AG09319 (cell line): ENCODE measurements at regions not wholly inside any gene's neighbourhood (a gene's known extent, or its start where the extent isn't known, plus 50 kb on each side); places are given as distances from the start of the nearest gene placed in this dataset.

Experiments used
- DNase-seq: peaks from one replicate; pipeline ENCODE4 v3.0.0-alpha.2; 2010; ENCODE audit warnings: low read depth; ENCODE audit errors: extremely low read depth
- TF ChIP-seq, protein P1 (sequence below): IDR thresholded peaks from 2 replicates; pipeline ENCODE4 v1.5.1; 2011; ENCODE audit warnings: low read depth, mild to moderate bottlenecking, inconsistent platforms, low read length, moderate library complexity

GRCh38 chr16:51875834-51876600 is 670.9 kb downstream of the TOX3 start:
- no peak for DNase-seq
- TF ChIP-seq, protein P1, sequence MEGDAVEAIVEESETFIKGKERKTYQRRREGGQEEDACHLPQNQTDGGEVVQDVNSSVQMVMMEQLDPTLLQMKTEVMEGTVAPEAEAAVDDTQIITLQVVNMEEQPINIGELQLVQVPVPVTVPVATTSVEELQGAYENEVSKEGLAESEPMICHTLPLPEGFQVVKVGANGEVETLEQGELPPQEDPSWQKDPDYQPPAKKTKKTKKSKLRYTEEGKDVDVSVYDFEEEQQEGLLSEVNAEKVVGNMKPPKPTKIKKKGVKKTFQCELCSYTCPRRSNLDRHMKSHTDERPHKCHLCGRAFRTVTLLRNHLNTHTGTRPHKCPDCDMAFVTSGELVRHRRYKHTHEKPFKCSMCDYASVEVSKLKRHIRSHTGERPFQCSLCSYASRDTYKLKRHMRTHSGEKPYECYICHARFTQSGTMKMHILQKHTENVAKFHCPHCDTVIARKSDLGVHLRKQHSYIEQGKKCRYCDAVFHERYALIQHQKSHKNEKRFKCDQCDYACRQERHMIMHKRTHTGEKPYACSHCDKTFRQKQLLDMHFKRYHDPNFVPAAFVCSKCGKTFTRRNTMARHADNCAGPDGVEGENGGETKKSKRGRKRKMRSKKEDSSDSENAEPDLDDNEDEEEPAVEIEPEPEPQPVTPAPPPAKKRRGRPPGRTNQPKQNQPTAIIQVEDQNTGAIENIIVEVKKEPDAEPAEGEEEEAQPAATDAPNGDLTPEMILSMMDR = no peak

DNA sequence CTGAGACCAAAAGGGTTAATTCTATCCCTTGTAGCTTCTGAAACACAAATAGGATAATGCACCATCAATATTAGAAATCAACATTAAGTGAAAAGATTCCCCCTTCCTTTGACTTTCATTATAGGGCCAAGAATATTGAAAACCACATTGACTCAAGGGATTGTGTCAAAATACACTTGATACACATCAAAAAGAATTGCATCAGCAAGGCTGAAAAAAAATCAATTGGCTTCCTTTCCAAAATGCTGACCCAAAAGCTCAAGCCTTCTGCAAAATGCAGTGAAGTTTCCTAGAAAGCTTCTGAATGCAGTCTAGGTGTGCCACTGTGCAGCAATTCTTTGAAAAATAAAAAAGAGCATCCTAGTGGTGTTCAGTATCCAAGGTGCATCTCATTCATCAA is 674.4 kb downstream of the TOX3 start:
- TF ChIP-seq, protein P1 = no peak
- DNase-seq = no peak

DNA sequence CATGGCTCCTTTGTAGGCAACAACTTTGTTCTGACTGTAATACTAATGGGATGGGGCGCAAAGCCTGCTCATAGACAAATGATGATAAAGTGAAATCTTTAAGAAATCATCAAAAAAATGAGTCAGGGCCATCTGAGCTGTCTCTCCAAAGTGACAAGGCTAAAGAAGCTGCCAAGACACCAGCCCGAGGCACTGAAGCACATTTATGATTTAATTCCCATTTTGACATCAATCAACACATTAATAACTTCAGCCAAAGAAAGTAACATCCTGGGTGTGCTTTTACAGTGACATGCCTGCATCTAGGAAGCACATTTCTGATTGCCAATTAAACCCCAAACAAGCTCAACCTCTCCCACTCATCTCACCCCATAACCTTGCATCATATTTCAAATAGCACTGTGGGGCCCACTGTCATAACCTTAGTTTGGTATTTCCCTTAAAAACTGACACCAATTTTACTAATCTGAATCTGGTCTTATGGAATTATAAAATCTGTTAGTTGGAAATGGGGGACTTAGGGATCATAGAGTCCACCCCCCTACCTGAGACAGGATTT is 676.6 kb downstream of the TOX3 start:
- no peak for DNase-seq
- TF ChIP-seq, protein P1 = no peak

DNA sequence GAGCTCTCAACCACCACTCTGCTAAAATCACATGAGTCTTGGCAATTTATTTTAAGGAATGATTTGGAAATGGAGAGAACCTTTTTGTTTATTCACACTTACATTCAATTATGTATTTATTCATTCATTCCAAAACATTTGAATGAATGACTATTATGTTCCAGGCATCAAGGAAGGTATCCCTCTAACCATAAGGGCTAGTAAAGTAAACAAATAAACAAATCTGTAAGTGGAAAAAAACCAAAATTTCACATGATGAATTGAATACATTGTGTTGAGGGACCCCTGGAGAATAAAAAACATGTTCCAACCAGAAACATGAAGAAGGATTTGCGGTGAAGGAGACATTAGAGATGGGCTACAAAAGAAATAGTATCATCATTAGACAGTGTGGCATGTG is 677.8 kb downstream of the TOX3 start:
- no peak for DNase-seq
- TF ChIP-seq, protein P1 = no peak

DNA sequence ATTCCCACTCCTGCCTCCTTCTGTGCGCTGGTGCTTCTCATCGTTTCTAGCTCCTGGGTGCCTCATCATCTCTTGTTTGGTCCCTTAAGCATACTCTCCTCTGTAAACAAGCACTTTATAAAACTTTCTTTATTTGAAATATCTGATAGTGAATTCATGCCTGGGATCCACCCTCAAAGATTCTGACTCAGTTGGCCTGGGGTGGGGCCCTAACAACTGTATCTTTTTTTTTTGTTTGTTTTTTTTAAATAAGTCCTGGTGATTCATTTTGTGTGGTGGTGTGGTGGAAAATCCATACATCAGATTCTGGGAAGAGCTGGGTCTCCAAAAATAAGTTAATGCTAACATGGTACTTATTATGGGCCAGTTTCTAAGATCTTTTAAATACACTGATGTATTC is 678.3 kb downstream of the TOX3 start:
- no peak for DNase-seq
- TF ChIP-seq, protein P1 = no peak

GRCh38 chr16:51867386-51868065 is 679.4 kb downstream of the TOX3 start:
- TF ChIP-seq, protein P1 = no peak
- no peak for DNase-seq

- no peak for DNase-seq
- TF ChIP-seq, protein P1 = no peak
Measured at GRCh38 chr16:51864575-51864974, 682.4 kb downstream of the TOX3 start.
